ENCODE measurements at regions not wholly inside any gene's neighbourhood (a gene's known extent, or its start where the extent isn't known, plus 50 kb on each side); places are given as distances from the start of the nearest gene placed in this dataset.

DNA sequence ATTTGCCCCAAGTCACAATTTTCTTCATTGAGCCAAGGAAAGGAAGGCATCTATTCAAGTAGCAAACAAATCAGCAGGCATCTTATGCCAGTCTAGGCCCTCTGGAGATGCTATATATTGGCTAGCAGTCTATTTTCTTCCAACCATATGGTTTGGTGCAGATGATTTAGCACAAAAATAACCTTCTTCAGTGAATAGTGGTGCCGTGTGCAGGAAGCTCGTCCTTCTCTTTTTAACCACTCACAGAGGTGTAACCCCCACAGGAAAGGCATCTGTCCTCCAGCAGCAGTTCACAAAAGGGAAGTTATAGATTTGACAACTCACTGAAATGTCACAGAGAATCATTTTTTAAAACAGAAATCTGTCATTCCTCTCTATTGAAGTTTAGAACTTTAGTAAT is 445.7 kb upstream of the SYT1 start:
- TF ChIP-seq, protein P1, sequence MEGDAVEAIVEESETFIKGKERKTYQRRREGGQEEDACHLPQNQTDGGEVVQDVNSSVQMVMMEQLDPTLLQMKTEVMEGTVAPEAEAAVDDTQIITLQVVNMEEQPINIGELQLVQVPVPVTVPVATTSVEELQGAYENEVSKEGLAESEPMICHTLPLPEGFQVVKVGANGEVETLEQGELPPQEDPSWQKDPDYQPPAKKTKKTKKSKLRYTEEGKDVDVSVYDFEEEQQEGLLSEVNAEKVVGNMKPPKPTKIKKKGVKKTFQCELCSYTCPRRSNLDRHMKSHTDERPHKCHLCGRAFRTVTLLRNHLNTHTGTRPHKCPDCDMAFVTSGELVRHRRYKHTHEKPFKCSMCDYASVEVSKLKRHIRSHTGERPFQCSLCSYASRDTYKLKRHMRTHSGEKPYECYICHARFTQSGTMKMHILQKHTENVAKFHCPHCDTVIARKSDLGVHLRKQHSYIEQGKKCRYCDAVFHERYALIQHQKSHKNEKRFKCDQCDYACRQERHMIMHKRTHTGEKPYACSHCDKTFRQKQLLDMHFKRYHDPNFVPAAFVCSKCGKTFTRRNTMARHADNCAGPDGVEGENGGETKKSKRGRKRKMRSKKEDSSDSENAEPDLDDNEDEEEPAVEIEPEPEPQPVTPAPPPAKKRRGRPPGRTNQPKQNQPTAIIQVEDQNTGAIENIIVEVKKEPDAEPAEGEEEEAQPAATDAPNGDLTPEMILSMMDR (IDR thresholded peaks at IDR 0.05; ENCODE audit: low read depth, low read length, missing control alignments): no peak
- H3K4me3 ChIP-seq (ENCODE audit: low read depth, low read length): no peak overlapping the region
- DNase-seq (ENCODE audit: low read depth): no peak

DNA sequence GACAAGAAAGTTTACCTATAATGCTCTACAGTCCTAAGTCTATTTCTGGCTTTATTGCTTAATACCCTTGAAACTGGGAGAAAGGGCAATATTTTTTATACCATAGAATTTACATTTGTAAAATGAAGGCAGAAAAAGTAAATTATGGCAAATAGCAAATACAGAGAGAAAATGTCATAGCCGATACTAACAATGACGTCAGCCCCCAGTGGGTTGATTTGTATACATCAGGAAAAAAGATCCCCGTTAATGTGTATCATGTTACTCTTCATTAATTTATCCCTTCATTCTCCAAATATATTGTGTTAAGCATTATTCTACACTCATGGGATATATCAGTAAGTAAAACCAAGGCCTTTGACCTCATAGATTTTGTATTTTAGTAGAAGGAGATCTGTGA is 445.1 kb upstream of the SYT1 start:
- H3K4me3 ChIP-seq (ENCODE audit: low read depth, low read length): no peak overlapping the region
- TF ChIP-seq, protein P1 (IDR thresholded peaks at IDR 0.05; ENCODE audit: low read depth, low read length, missing control alignments): no peak
- DNase-seq (ENCODE audit: low read depth): no peak

DNA sequence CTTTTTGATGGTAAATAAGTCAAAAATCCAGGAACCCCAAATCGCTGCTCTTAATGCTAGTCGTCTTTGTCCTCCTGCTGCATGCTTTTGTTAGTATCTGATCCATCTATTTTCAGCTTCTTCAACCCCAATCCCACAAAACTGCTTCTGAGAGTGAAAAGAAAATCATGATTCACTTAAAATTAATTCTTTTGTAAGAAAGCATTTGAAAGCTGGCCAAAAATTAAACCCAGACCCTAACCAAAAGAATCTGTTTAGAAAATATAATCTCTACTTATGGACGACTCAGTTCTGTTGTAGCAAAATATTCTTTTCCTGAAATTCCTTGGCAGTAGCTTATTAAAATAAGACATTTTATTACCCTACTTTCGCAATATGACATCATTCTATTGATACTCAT is 443.6 kb upstream of the SYT1 start:
- no peak for DNase-seq (ENCODE audit: low read depth)
- H3K4me3 ChIP-seq (ENCODE audit: low read depth, low read length): no peak overlapping the region
- TF ChIP-seq, protein P1 (IDR thresholded peaks at IDR 0.05; ENCODE audit: low read depth, low read length, missing control alignments): no peak

DNA sequence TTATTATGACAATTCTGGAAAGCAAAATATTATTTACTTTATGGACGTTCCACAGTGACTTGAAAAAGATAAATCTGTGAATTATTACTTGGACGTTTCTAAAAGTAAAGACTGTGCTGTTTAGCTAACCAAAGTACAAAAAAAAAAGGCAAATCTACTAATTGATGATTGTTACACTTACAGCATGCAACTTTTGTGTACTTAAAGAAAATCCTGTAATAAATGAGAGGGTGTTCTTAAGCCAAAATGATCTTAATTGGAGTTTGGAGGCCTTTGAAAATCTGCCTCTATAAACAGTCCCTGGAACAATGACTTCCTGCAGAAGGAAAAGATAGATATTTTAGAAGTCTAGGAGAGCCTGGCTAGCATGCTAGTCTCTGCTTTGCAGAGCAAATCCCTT is 434.0 kb upstream of the SYT1 start:
- H3K4me3 ChIP-seq (ENCODE audit: low read depth, low read length): no peak overlapping the region
- no peak for DNase-seq (ENCODE audit: low read depth)
- TF ChIP-seq, protein P1 (IDR thresholded peaks at IDR 0.05; ENCODE audit: low read depth, low read length, missing control alignments): no peak

DNA sequence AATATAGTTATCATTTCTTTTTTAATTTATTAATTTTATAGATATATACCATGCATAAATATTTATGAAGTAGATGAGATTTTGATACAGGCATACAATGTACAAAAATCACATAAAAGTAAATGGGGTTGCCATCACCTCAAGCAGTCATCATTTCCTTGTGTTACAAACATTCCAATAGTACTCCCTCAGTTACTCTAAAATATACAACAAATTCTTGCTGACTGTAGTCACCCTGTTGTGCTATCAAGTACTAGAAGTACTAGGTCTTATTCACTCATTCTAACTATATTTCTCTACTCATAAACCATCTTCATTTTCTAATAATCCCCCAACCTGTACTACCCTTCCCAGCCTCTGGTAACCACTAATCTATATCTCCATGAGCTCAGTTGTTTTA is 432.6 kb upstream of the SYT1 start:
- no peak overlapping the region for H3K4me3 ChIP-seq (ENCODE audit: low read depth, low read length)
- TF ChIP-seq, protein P1 (IDR thresholded peaks at IDR 0.05; ENCODE audit: low read depth, low read length, missing control alignments): no peak
- no peak for DNase-seq (ENCODE audit: low read depth)

DNA sequence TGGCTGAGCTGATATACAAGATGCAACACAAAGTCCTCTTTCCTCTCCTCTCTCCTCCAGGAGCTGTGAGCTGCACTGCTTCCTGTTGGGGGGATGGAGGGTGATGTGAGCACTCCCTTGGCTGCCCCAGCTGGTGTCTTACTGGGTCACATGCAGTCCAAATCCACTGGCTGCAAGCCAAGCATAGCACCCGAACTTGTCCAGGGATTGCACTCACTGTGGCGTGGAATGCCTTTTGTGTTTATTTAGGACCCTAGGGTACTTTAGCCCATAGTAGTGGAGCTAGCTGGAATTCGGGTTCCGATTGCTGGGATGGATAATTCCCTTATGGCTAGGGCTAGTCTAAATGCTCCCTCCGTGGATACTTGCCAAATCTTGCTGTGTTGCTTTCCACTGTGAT is 424.9 kb upstream of the SYT1 start:
- no peak overlapping the region for H3K4me3 ChIP-seq (ENCODE audit: low read depth, low read length)
- TF ChIP-seq, protein P1 (IDR thresholded peaks at IDR 0.05; ENCODE audit: low read depth, low read length, missing control alignments): no peak
- DNase-seq (ENCODE audit: low read depth): no peak

DNA sequence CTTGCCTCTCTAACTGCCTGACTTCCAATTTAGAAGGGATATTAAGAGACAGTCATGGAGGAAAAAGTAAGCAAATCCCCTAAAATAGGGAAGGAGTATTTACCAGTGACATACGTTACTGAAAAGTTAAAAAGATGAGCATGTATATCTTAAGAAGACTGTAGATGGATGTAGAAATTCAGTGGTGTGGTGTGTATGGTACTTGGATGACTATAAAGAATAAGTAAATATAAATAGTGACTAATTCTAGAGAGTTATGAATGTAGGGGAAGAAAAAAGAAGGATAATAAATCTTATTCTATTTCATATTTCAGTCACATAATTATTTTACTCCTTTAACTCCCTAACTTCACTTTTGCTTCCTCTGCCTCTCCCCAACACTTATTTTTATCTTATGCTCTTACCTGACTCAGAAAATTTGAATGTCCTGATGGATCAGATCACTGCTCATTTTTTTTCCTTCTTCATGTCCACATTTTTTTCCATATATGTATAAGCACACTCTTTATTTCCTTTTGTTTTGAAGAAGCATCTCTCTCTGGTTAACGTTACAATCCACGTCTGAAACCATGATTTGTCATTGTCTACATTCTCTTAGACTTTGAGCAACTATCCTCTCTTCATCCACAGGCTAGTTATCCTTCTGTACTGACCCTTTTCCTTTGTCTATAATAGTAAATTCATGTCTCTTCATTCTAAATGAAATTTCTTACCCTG is 422.7 kb upstream of the SYT1 start:
- TF ChIP-seq, protein P1 (IDR thresholded peaks at IDR 0.05; ENCODE audit: low read depth, low read length, missing control alignments): no peak
- DNase-seq (ENCODE audit: low read depth): no peak
- no peak overlapping the region for H3K4me3 ChIP-seq (ENCODE audit: low read depth, low read length)
